Activated naive CD8-positive, alpha-beta T cell treated with anti-CD3 and anti-CD28 coated beads, Interleukin-2, amount 50 U/mL, for 24 hours (primary cell): ENCODE measurements at regions not wholly inside any gene's neighbourhood (a gene's known extent, or its start where the extent isn't known, plus 50 kb on each side); places are given as distances from the start of the nearest gene placed in this dataset.

Source experiments
- ATAC-seq: fragments of 150-1000 bp; cut with Tn5 transposase; one replicate; pipeline ENCODE4 v1.10.0; 2021
- DNase-seq: peaks from one replicate; pipeline ENCODE4 v3.0.0; 2021
- H3K27ac Mint-ChIP-seq: one replicate; pipeline ENCODE4 v1.8.0; 2021; ENCODE audit warnings: mild to moderate bottlenecking, mixed read lengths
- H3K27me3 Mint-ChIP-seq: one replicate; pipeline ENCODE4 v1.8.0; 2021; ENCODE audit warnings: mixed read lengths
- H3K36me3 Mint-ChIP-seq: one replicate; pipeline ENCODE4 v1.8.0; 2021; ENCODE audit warnings: low read depth, mixed read lengths
- H3K4me1 Mint-ChIP-seq: one replicate; pipeline ENCODE4 v1.8.0; 2021; ENCODE audit warnings: mixed read lengths
- H3K4me3 Mint-ChIP-seq: one replicate; pipeline ENCODE4 v1.8.0; 2021; ENCODE audit warnings: mild to moderate bottlenecking, moderate library complexity, mixed read lengths
- H3K9me3 Mint-ChIP-seq: one replicate; pipeline ENCODE4 v1.8.0; 2021; ENCODE audit warnings: mixed read lengths

- ATAC-seq (no peak), DNase-seq (no peak)
- Mint-ChIP-seq H3K27me3 (peaks cover 28% of the 10 kb centered on the region), H3K9me3 (no peaks in the 10 kb centered on the region), H3K4me1 (peaks cover 16% of the 10 kb centered on the region), H3K36me3 (no peaks in the 10 kb centered on the region), H3K4me3 (no peak overlapping the region), H3K27ac (no peak overlapping the region)
Observed at GRCh38 chr20:1809611-1810510, 85.3 kb upstream of the SIRPA start.

GRCh38 chr20:1809131-1809572, 86.1 kb upstream of the SIRPA start:
- ATAC-seq = peak; percentile 37
- H3K9me3 Mint-ChIP-seq = no peaks in the 10 kb centered on the region
- H3K36me3 Mint-ChIP-seq = no peaks in the 10 kb centered on the region
- no peak overlapping the region for H3K27ac Mint-ChIP-seq
- no peak for DNase-seq
- no peak overlapping the region for H3K4me3 Mint-ChIP-seq
- peaks cover 30% of the 10 kb centered on the region for H3K27me3 Mint-ChIP-seq
- H3K4me1 Mint-ChIP-seq = peaks cover 16% of the 10 kb centered on the region

- Mint-ChIP-seq H3K36me3 (no peaks in the 10 kb centered on the region), H3K27ac (no peak overlapping the region), H3K4me1 (peaks cover 19% of the 10 kb centered on the region), H3K9me3 (no peaks in the 10 kb centered on the region), H3K27me3 (peaks cover 29% of the 10 kb centered on the region), H3K4me3 (no peak overlapping the region)
- DNase-seq (no peak), ATAC-seq (no peak)
Observed at GRCh38 chr20:1808101-1808500, 87.1 kb upstream of the SIRPA start.

- H3K4me3 Mint-ChIP-seq = no peak overlapping the region
- H3K36me3 Mint-ChIP-seq = no peaks in the 10 kb centered on the region
- no peak overlapping the region for H3K27ac Mint-ChIP-seq
- ATAC-seq (no peak), DNase-seq (no peak)
- peaks cover 23% of the 10 kb centered on the region for H3K4me1 Mint-ChIP-seq
- H3K27me3 Mint-ChIP-seq = peaks cover 33% of the 10 kb centered on the region
- H3K9me3 Mint-ChIP-seq = no peaks in the 10 kb centered on the region
Observed at GRCh38 chr20:1807394-1807793, 87.8 kb upstream of the SIRPA start.

- H3K4me1 Mint-ChIP-seq = peaks cover 28% of the 10 kb centered on the region
- H3K27me3 Mint-ChIP-seq = peaks cover 43% of the 10 kb centered on the region
- no peaks in the 10 kb centered on the region for H3K9me3 Mint-ChIP-seq
- H3K27ac Mint-ChIP-seq = no peak overlapping the region
- no peak overlapping the region for H3K4me3 Mint-ChIP-seq
- no peak for ATAC-seq
- no peak for DNase-seq
- H3K36me3 Mint-ChIP-seq = no peaks in the 10 kb centered on the region
Observed at GRCh38 chr20:1806456-1806855, 88.8 kb upstream of the SIRPA start.

GRCh38 chr20:1805816-1806215, 89.4 kb upstream of the SIRPA start:
- Mint-ChIP-seq H3K4me1 (peaks cover 22% of the 10 kb centered on the region), H3K9me3 (no peaks in the 10 kb centered on the region), H3K27me3 (peaks cover 48% of the 10 kb centered on the region), H3K4me3 (no peak overlapping the region), H3K27ac (no peak overlapping the region), H3K36me3 (no peaks in the 10 kb centered on the region)
- DNase-seq (no peak), ATAC-seq (no peak)

- Mint-ChIP-seq H3K36me3 (no peaks in the 10 kb centered on the region), H3K4me1 (peaks cover 22% of the 10 kb centered on the region), H3K27ac (no peak overlapping the region), H3K4me3 (no peak overlapping the region), H3K9me3 (no peaks in the 10 kb centered on the region), H3K27me3 (peaks cover 54% of the 10 kb centered on the region)
- no peak for ATAC-seq
- no peak for DNase-seq
Observed at GRCh38 chr20:1805161-1805581, 90.0 kb upstream of the SIRPA start.

GRCh38 chr20:1804554-1804956, 90.7 kb upstream of the SIRPA start:
- Mint-ChIP-seq H3K4me3 (no peak overlapping the region), H3K27ac (no peak overlapping the region), H3K27me3 (peaks cover 54% of the 10 kb centered on the region), H3K4me1 (peaks cover 19% of the 10 kb centered on the region), H3K9me3 (no peaks in the 10 kb centered on the region), H3K36me3 (no peaks in the 10 kb centered on the region)
- ATAC-seq (no peak), DNase-seq (no peak)

GRCh38 chr20:1803932-1804501, 91.2 kb upstream of the SIRPA start:
- Mint-ChIP-seq H3K27ac (no peak overlapping the region), H3K27me3 (peaks cover 54% of the 10 kb centered on the region), H3K4me1 (peaks cover 15% of the 10 kb centered on the region), H3K9me3 (no peaks in the 10 kb centered on the region), H3K4me3 (peak overlapping the region; percentile 27), H3K36me3 (no peaks in the 10 kb centered on the region)
- no peak for ATAC-seq
- DNase-seq = no peak

GRCh38 chr20:1803061-1803931, 91.9 kb upstream of the SIRPA start:
- peak; percentile 35 for DNase-seq

GRCh38 chr20:1802385-1803060, 92.7 kb upstream of the SIRPA start:
- DNase-seq = peak; percentile 64
- no peaks in the 10 kb centered on the region for H3K9me3 Mint-ChIP-seq

More at GRCh38 chr20:1803061-1803931, 91.9 kb upstream of the SIRPA start:
- Mint-ChIP-seq H3K4me1 (peaks cover 13% of the 10 kb centered on the region), H3K4me3 (peak overlapping the region; percentile 72), H3K27me3 (peaks cover 54% of the 10 kb centered on the region), H3K9me3 (no peaks in the 10 kb centered on the region), H3K36me3 (no peaks in the 10 kb centered on the region), H3K27ac (no peak overlapping the region)
- ATAC-seq = peak; percentile 18

GRCh38 chr20:1801929-1802306, 93.3 kb upstream of the SIRPA start:
- H3K27me3 Mint-ChIP-seq = peaks cover 47% of the 10 kb centered on the region
- H3K4me1 Mint-ChIP-seq = peaks cover 13% of the 10 kb centered on the region
- no peak overlapping the region for H3K27ac Mint-ChIP-seq
- no peak for DNase-seq
- no peak for ATAC-seq
- H3K4me3 Mint-ChIP-seq = peak overlapping the region; percentile 72
- H3K36me3 Mint-ChIP-seq = no peaks in the 10 kb centered on the region
- H3K9me3 Mint-ChIP-seq = no peaks in the 10 kb centered on the region

More at GRCh38 chr20:1802385-1803060, 92.7 kb upstream of the SIRPA start:
- H3K4me1 Mint-ChIP-seq = peaks cover 13% of the 10 kb centered on the region
- H3K4me3 Mint-ChIP-seq = peak overlapping the region; percentile 72
- peaks cover 50% of the 10 kb centered on the region for H3K27me3 Mint-ChIP-seq
- H3K36me3 Mint-ChIP-seq = no peaks in the 10 kb centered on the region
- peak; percentile 52 for ATAC-seq
- H3K27ac Mint-ChIP-seq = no peak overlapping the region

GRCh38 chr20:1801225-1801928, 93.8 kb upstream of the SIRPA start:
- DNase-seq (no peak), ATAC-seq (no peak)
- no peak overlapping the region for H3K27ac Mint-ChIP-seq
- H3K27me3 Mint-ChIP-seq = peaks cover 49% of the 10 kb centered on the region
- no peaks in the 10 kb centered on the region for H3K9me3 Mint-ChIP-seq
- H3K4me1 Mint-ChIP-seq = peaks cover 13% of the 10 kb centered on the region
- H3K36me3 Mint-ChIP-seq = no peaks in the 10 kb centered on the region
- no peak overlapping the region for H3K4me3 Mint-ChIP-seq
